GM12892 (cell line): ENCODE measurements at regions not wholly inside any gene's neighbourhood (a gene's known extent, or its start where the extent isn't known, plus 50 kb on each side); places are given as distances from the start of the nearest gene placed in this dataset.

Source experiments
- POLR2A ChIP-seq: IDR thresholded peaks from 2 replicates; pipeline ENCODE4 v1.6.1; 2011; ENCODE audit warnings: low read depth, low read length, control low read depth
- POLR2AphosphoS5 ChIP-seq: IDR thresholded peaks from 2 replicates; pipeline ENCODE4 v1.6.1; 2011; ENCODE audit warnings: low read depth, low read length, control low read depth
- TAF1 ChIP-seq: IDR thresholded peaks from 2 replicates; pipeline ENCODE4 v1.6.1; 2011; ENCODE audit warnings: low read depth, mild to moderate bottlenecking, control low read depth, low read length, borderline replicate concordance

DNA sequence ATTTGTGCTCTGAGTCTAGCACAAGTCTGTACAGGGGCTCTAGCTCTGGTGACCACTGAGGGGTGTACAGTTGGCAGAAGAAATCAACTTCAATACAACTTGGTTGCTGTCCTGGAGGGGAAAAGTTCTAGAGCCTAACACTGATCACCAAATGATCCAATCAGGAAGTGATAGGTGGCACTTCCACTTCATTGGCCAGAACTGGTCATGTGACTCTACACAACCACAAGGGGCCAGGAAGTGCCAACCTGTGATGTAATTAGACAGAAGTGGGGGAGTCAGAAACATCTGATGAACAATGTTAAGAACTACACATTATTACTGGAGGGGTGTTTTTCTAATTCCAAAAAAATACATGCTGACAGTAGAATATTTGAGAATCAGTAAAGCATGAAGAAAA lies 401.6 kb downstream of the VRK1 start:
- no peak for TF ChIP-seq POLR2A
- no peak for TF ChIP-seq POLR2AphosphoS5
- no peak for TF ChIP-seq TAF1
